K562 (cell line): ENCODE measurements at regions not wholly inside any gene's neighbourhood (a gene's known extent, or its start where the extent isn't known, plus 50 kb on each side); places are given as distances from the start of the nearest gene placed in this dataset.

Source experiments
- ATAC-seq: fragments of 200-7000 bp; cut with Tn5 transposase; 3 replicates; pipeline ENCODE4 v1.9.1; 2020; ENCODE audit warnings: moderate library complexity
- BruUV-seq: library from RNA; stranded (reverse); fragments of 400-500 nt; replicated peaks from 2 replicates; lab custom pipeline; 2021; lab: Mats Ljungman, UMichigan
- CTCF ChIA-PET: fragments of 300-600 bp; formaldehyde crosslinking; extraction: SDS; loops from one replicate; lab custom pipeline; 2021; ENCODE audit warnings: low intra/inter-chr PET ratio; lab: Yijun Ruan, JAX
- POLR2A ChIA-PET: fragments of 300-600, 350-650 bp; sonication (Branson Sonifier 250); formaldehyde crosslinking; extraction: SDS; loops from one replicate; lab custom pipeline; 2021; ENCODE audit warnings: antibody characterized with exemption, inconsistent platforms; lab: Yijun Ruan, JAX
- DNase-seq, 4 experiments: peaks; one replicate each; pipeline versions ENCODE4 v3.0.0 to v3.0.0-alpha.2; 2011 to 2018; ENCODE audit warnings: low spot score in 3 of 4, mixed read lengths in 3 of 4; ENCODE audit errors: extremely low read depth in 1 of 4
- FAIRE-seq: peaks from 2 replicates; lab custom pipeline; 2011; peaks lifted over from hg19 to GRCh38; lab: Jason Lieb, UNC
- H2AFZ ChIP-seq: 2 replicates; pipeline ENCODE4 v1.6.0; 2011; ENCODE audit warnings: low read depth, low read length, control low read depth, inconsistent platforms
- H3K27ac ChIP-seq: fragments of 200-600 bp; 3 replicates; pipeline ENCODE4 v1.8.0; 2011; ENCODE audit warnings: low read depth, mild to moderate bottlenecking, control low read depth, inconsistent platforms, low read length, moderate library complexity, mixed read lengths; ENCODE audit errors: extremely low read depth
- H3K27me3 ChIP-seq, 2 experiments: fragments of 300-600 bp in 1 of 2; 2 replicates in 1 of 2; 3 replicates in 1 of 2; pipeline versions ENCODE4 v1.6.0 to v1.8.0; 2011; ENCODE audit warnings: inconsistent platforms in 2 of 2, low read length in 2 of 2, mild to moderate bottlenecking in 1 of 2, mixed read lengths in 1 of 2, moderate library complexity in 1 of 2; ENCODE audit not compliant: control insufficient read depth in 2 of 2, insufficient read depth in 2 of 2
- H3K36me3 ChIP-seq: fragments of 300-600 bp; 3 replicates; pipeline ENCODE4 v1.8.0; 2011; ENCODE audit warnings: mild to moderate bottlenecking, low read length, inconsistent platforms; ENCODE audit not compliant: control insufficient read depth, insufficient read depth
- H3K4me1 ChIP-seq, 2 experiments: fragments of 200-600 bp in 1 of 2; replicated peaks in 1 of 2; 2 replicates in 1 of 2; 3 replicates in 1 of 2; pipeline versions ENCODE4 v1.5.1 to v1.8.0; 2011; ENCODE audit warnings: inconsistent platforms in 2 of 2, low read length in 2 of 2, mild to moderate bottlenecking in 1 of 2, mixed read lengths in 1 of 2, moderate library complexity in 1 of 2; ENCODE audit not compliant: control insufficient read depth in 2 of 2, insufficient read depth in 2 of 2
- H3K4me2 ChIP-seq: 2 replicates; pipeline ENCODE4 v1.6.1; 2011; ENCODE audit warnings: low read length, control low read depth, inconsistent platforms, mixed read lengths; ENCODE audit not compliant: insufficient read depth
- H3K4me3 ChIP-seq: fragments of 200-600 bp; sonication (generic), shearing (Covaris generic); 2 replicates; pipeline ENCODE4 v1.5.1; 2016; ENCODE audit warnings: control low read depth, inconsistent platforms
- H3K79me2 ChIP-seq: fragments of 200-600 bp; 3 replicates; pipeline ENCODE4 v1.8.0; 2011; ENCODE audit warnings: low read length, inconsistent platforms; ENCODE audit not compliant: control insufficient read depth, insufficient read depth
- H3K9ac ChIP-seq, 2 experiments: 2 replicates each; pipeline versions ENCODE4 v1.6.0 to v1.6.1; 2011; ENCODE audit warnings: low read depth in 2 of 2, low read length in 2 of 2, control low read depth in 1 of 2, inconsistent platforms in 1 of 2, mild to moderate bottlenecking in 1 of 2, mixed read lengths in 1 of 2; ENCODE audit not compliant: insufficient read depth in 1 of 2
- H3K9me1 ChIP-seq: one replicate; pipeline ENCODE4 v1.6.0; 2011; ENCODE audit warnings: inconsistent platforms, mild to moderate bottlenecking, low read length, moderate library complexity; ENCODE audit not compliant: control insufficient read depth, insufficient read depth
- H3K9me3 ChIP-seq: replicated peaks from 2 replicates; pipeline ENCODE4 v1.5.1; 2011; ENCODE audit warnings: low read depth, low read length, inconsistent platforms; ENCODE audit not compliant: control insufficient read depth, insufficient read depth
- H4K20me1 ChIP-seq: replicated peaks from 2 replicates; pipeline ENCODE4 v1.6.1; 2011; ENCODE audit warnings: low read length, inconsistent platforms, mixed read lengths; ENCODE audit not compliant: control insufficient read depth, insufficient read depth
- BRD9 ChIP-seq: fragments of 450-650 bp; IDR thresholded peaks from 2 replicates; pipeline ENCODE4 v1.6.1; 2018; ENCODE audit warnings: low read depth; ENCODE audit not compliant: partially characterized antibody
- FOXA3 ChIP-seq, 2 experiments: fragments of 450-650 bp in 1 of 2; sonication (generic) in 1 of 2; formaldehyde crosslinking; IDR thresholded peaks in 1 of 2; conservative IDR thresholded peaks in 1 of 2; 2 replicates each; pipeline versions ENCODE4 v1.4.0 to v1.8.0; 2020 to 2022; ENCODE audit warnings: mild to moderate bottlenecking in 2 of 2, missing genetic modification reagents in 1 of 2
- MIER1 ChIP-seq: fragments of 450-650 bp; IDR thresholded peaks from 2 replicates; pipeline ENCODE4 v1.6.1; 2016; ENCODE audit warnings: antibody characterized with exemption, mild to moderate bottlenecking, low read depth
- SIX5 ChIP-seq, 2 experiments: IDR thresholded peaks; 2 replicates each; pipeline ENCODE4 v1.6.1; 2011; ENCODE audit warnings: low read length in 2 of 2, borderline replicate concordance in 1 of 2, low read depth in 1 of 2, mild to moderate bottlenecking in 1 of 2, moderate library complexity in 1 of 2; ENCODE audit not compliant: insufficient read depth in 1 of 2
- ZFPM2 ChIP-seq: fragments of 250-450 bp; sonication (Bioruptor Pico); IDR thresholded peaks from 2 replicates; pipeline ENCODE4 v1.5.1; 2022; ENCODE audit warnings: mild to moderate bottlenecking
- ZNF175 ChIP-seq: fragments of 200-800 bp; sonication (Bioruptor generic); IDR thresholded peaks from 2 replicates; pipeline ENCODE4 v1.6.1; 2016; ENCODE audit warnings: low read depth, mild to moderate bottlenecking, missing genetic modification characterization, missing compliant biosample characterization
- ZNF277 ChIP-seq: fragments of 250-450 bp; sonication (Bioruptor Pico); IDR thresholded peaks from 2 replicates; pipeline ENCODE4 v1.8.0; 2022; ENCODE audit warnings: inconsistent platforms, mild to moderate bottlenecking, moderate library complexity, borderline replicate concordance
- WGBS: fragments of 100-300 bp; shearing (Covaris generic); methylation state at CpG from one replicate; pipeline ENCODE4 v1.1.6; 2016; ENCODE audit warnings: low coverage, mixed read lengths; ENCODE audit not compliant: insufficient coverage; ENCODE audit errors: missing lambda C conversion rate; 5-methylcytosine and 5-hydroxymethylcytosine counted together
- in situ Hi-C: fragments of 300-500 bp; cut with MboI; formaldehyde crosslinking; loops from 4 replicates; pipeline ENCODE4 v1.15.0; 2018; ENCODE audit warnings: inconsistent platforms, mixed read lengths
- intact Hi-C: fragments of 100-400 bp; cut with micrococcal nuclease; formaldehyde crosslinking; loops from 2 replicates; pipeline ENCODE4 v1.14.2; 2022
- TF ChIP-seq, protein P1 (sequence below), 2 experiments: IDR thresholded peaks in 1 of 2; conservative IDR thresholded peaks in 1 of 2; 2 replicates each; pipeline ENCODE4 v1.6.1; 2016; ENCODE audit warnings: low read depth in 2 of 2, mild to moderate bottlenecking in 1 of 2, missing compliant biosample characterization in 1 of 2, missing genetic modification characterization in 1 of 2, moderate library complexity in 1 of 2
- TF ChIP-seq, protein P2 (sequence below): fragments of 200-800 bp; sonication (Bioruptor generic); IDR thresholded peaks from 2 replicates; pipeline ENCODE4 v1.6.1; 2017; ENCODE audit warnings: missing genetic modification characterization, missing compliant biosample characterization
- TF ChIP-seq, protein P3 (sequence below), 2 experiments: fragments of 450-650 bp in 1 of 2; IDR thresholded peaks; 2 replicates each; pipeline ENCODE4 v1.6.1; 2011 to 2017; ENCODE audit warnings: low read depth in 2 of 2, antibody characterized with exemption in 1 of 2, borderline replicate concordance in 1 of 2, low read length in 1 of 2, mild to moderate bottlenecking in 1 of 2, mixed read lengths in 1 of 2; ENCODE audit not compliant: control insufficient read depth in 1 of 2

DNA sequence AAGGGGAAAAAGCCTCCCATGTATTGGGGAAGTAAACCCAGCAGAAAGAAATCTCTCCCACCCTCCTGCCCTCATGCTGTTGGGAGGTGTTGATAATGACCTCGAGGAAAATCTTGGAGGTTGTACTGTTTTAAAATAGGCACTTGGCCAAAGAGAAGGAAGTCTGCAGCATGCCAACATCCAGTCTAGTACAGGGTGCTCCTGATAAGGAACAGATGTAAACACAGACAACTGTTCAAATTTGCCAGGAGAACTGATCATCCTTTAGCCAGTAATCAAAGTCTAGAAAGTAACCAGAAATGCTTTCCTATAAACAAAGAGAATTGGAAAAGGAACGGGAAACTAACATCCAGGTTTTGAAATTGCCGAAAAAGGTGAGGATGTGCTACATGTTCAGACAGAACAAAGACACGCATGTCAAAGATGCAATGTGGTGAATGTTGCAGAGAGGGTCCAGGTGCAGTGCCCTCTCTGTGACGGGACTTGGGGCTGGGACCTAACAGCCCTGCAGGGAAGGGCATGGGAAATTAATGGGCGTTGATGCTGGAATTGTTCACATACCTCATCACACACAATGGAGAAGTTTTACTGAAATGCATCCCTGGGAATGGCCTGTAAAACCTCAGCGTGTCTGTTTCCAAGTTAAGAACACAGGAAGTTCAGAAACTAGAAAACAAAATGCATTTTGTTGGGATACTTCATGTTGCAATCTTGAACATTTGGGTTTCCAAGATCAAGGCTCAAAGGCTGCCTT, 125.7 kb upstream of the RND3 start:
- no TSS peak for BruUV-seq
- ATAC-seq (no peak), FAIRE-seq (no peak), DNase-seq (no peak)
- Histone ChIP-seq H3K27me3 (no peaks in the 10 kb centered on the region), H3K4me1 (no peaks in the 10 kb centered on the region), H3K9me1 (no peaks in the 10 kb centered on the region), H3K9ac (no peak overlapping the region), H3K4me3 (no peak overlapping the region), H3K9me3 (no peaks in the 10 kb centered on the region; the same call in 1 of the 2 replicates), H2AFZ (no peak overlapping the region), H3K27ac (no peak overlapping the region), H3K4me2 (no peak overlapping the region), H3K79me2 (no peaks in the 10 kb centered on the region), H3K36me3 (no peaks in the 10 kb centered on the region), H4K20me1 (no peaks in the 10 kb centered on the region)
- CTCF ChIA-PET, result no interaction called here
- in situ Hi-C loops (no loop called here), intact Hi-C loops (no loop called here)
- 0% methylated on average over 7 of the region's 7 CpGs for WGBS
- POLR2A ChIA-PET, result no interaction called here
- TF ChIP-seq BRD9 (no peak), SIX5 (IDR thresholded peaks at IDR 0.05; ENCODE audit: borderline replicate concordance in 1 of 2, insufficient read depth in 1 of 2, low read depth in 1 of 2, low read length in 2 of 2) (no peak), FOXA3 (CRISPR knock-in tag; conservative IDR thresholded peaks at IDR 0.05 in 1 of 2, IDR thresholded peaks at IDR 0.05 in 1 of 2) (no peak), ZFPM2 (CRISPR knock-in tag) (no peak), ZNF175 (CRISPR knock-in tag) (no peak), ZNF277 (no peak), MIER1 (no peak)
- TF ChIP-seq, protein P1, sequence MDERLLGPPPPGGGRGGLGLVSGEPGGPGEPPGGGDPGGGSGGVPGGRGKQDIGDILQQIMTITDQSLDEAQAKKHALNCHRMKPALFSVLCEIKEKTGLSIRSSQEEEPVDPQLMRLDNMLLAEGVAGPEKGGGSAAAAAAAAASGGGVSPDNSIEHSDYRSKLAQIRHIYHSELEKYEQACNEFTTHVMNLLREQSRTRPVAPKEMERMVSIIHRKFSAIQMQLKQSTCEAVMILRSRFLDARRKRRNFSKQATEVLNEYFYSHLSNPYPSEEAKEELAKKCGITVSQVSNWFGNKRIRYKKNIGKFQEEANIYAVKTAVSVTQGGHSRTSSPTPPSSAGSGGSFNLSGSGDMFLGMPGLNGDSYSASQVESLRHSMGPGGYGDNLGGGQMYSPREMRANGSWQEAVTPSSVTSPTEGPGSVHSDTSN (CRISPR knock-in tag; IDR thresholded peaks at IDR 0.05; ENCODE audit: low read depth), result no peak
- TF ChIP-seq, protein P1 (tag; conservative IDR thresholded peaks at IDR 0.05; ENCODE audit: low read depth), result no peak
- TF ChIP-seq, protein P2, sequence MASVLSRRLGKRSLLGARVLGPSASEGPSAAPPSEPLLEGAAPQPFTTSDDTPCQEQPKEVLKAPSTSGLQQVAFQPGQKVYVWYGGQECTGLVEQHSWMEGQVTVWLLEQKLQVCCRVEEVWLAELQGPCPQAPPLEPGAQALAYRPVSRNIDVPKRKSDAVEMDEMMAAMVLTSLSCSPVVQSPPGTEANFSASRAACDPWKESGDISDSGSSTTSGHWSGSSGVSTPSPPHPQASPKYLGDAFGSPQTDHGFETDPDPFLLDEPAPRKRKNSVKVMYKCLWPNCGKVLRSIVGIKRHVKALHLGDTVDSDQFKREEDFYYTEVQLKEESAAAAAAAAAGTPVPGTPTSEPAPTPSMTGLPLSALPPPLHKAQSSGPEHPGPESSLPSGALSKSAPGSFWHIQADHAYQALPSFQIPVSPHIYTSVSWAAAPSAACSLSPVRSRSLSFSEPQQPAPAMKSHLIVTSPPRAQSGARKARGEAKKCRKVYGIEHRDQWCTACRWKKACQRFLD (CRISPR knock-in tag), result no peak
- TF ChIP-seq, protein P3, sequence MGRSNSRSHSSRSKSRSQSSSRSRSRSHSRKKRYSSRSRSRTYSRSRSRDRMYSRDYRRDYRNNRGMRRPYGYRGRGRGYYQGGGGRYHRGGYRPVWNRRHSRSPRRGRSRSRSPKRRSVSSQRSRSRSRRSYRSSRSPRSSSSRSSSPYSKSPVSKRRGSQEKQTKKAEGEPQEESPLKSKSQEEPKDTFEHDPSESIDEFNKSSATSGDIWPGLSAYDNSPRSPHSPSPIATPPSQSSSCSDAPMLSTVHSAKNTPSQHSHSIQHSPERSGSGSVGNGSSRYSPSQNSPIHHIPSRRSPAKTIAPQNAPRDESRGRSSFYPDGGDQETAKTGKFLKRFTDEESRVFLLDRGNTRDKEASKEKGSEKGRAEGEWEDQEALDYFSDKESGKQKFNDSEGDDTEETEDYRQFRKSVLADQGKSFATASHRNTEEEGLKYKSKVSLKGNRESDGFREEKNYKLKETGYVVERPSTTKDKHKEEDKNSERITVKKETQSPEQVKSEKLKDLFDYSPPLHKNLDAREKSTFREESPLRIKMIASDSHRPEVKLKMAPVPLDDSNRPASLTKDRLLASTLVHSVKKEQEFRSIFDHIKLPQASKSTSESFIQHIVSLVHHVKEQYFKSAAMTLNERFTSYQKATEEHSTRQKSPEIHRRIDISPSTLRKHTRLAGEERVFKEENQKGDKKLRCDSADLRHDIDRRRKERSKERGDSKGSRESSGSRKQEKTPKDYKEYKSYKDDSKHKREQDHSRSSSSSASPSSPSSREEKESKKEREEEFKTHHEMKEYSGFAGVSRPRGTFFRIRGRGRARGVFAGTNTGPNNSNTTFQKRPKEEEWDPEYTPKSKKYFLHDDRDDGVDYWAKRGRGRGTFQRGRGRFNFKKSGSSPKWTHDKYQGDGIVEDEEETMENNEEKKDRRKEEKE (IDR thresholded peaks at IDR 0.05; ENCODE audit: borderline replicate concordance in 1 of 2, control insufficient read depth in 1 of 2, low read depth in 2 of 2, low read length in 1 of 2), result no peak
